CD1c-positive myeloid dendritic cell (primary cell): ENCODE measurements at regions not wholly inside any gene's neighbourhood (a gene's known extent, or its start where the extent isn't known, plus 50 kb on each side); places are given as distances from the start of the nearest gene placed in this dataset.

Source experiments
- DNase-seq: peaks from one replicate; pipeline ENCODE4 v3.0.0-alpha.2; 2016; ENCODE audit errors: extremely low spot score

GRCh38 chr1:5238351-5239130 lies 584.1 kb downstream of the AJAP1 start:
- DNase-seq, result no peak

GRCh38 chr1:5235355-5235899 lies 581.0 kb downstream of the AJAP1 start:
- DNase-seq, result no peak

GRCh38 chr1:5232537-5232936 lies 578.1 kb downstream of the AJAP1 start:
- DNase-seq, result no peak

- DNase-seq, result no peak
Observed at GRCh38 chr1:5231541-5232315, 577.3 kb downstream of the AJAP1 start.

- no peak for DNase-seq
Observed at GRCh38 chr1:5227114-5227513, 572.7 kb downstream of the AJAP1 start.

- no peak for DNase-seq
Observed at GRCh38 chr1:5225707-5226704, 571.6 kb downstream of the AJAP1 start.

- DNase-seq, result no peak
Observed at GRCh38 chr1:5223206-5223605, 568.8 kb downstream of the AJAP1 start.

GRCh38 chr1:5222626-5223025 lies 568.2 kb downstream of the AJAP1 start:
- no peak for DNase-seq

GRCh38 chr1:5221451-5221850 lies 567.0 kb downstream of the AJAP1 start:
- no peak for DNase-seq

- DNase-seq, result no peak
Observed at GRCh38 chr1:5220821-5221220, 566.4 kb downstream of the AJAP1 start.

- DNase-seq, result no peak
Observed at GRCh38 chr1:5220421-5220820, 566.0 kb downstream of the AJAP1 start.

GRCh38 chr1:5200006-5200405 lies 545.6 kb downstream of the AJAP1 start:
- no peak for DNase-seq

- no peak for DNase-seq
Observed at GRCh38 chr1:5198328-5198727, 543.9 kb downstream of the AJAP1 start.

- DNase-seq, result no peak
Observed at GRCh38 chr1:5191470-5191869, 537.1 kb downstream of the AJAP1 start.

- no peak for DNase-seq
Observed at GRCh38 chr1:5189384-5189783, 535.0 kb downstream of the AJAP1 start.

GRCh38 chr1:5165762-5166161 lies 511.4 kb downstream of the AJAP1 start:
- DNase-seq, result no peak

GRCh38 chr1:5164158-5164557 lies 509.7 kb downstream of the AJAP1 start:
- DNase-seq, result no peak

- no peak for DNase-seq
Observed at GRCh38 chr1:5161372-5161771, 507.0 kb downstream of the AJAP1 start.

- DNase-seq, result no peak
Observed at GRCh38 chr1:5157175-5157574, 502.8 kb downstream of the AJAP1 start.

GRCh38 chr1:5156416-5157120 lies 502.2 kb downstream of the AJAP1 start:
- no peak for DNase-seq

GRCh38 chr1:5151511-5151910 lies 497.1 kb downstream of the AJAP1 start:
- no peak for DNase-seq
